HG03159 (cell line): ENCODE measurements at regions not wholly inside any gene's neighbourhood (a gene's known extent, or its start where the extent isn't known, plus 50 kb on each side); places are given as distances from the start of the nearest gene placed in this dataset.
"Not testable (repeated sequence)": the region's sequence is repeated elsewhere in the genome, so short reads cannot be mapped to it uniquely, and the experiment has no call there.

Experiments
- ATAC-seq: cut with Tn5 transposase; IDR thresholded peaks from one replicate; pipeline ENCODE4 v1.9.1; 2021; ENCODE audit warnings: mild to moderate bottlenecking, moderate library complexity; ENCODE audit not compliant: unreplicated experiment

GRCh38 chr6:4656106-4656505, 120.1 kb upstream of the CDYL start:
- ATAC-seq: no peak

- no peak for ATAC-seq
Measured at GRCh38 chr6:4655196-4656025, 120.8 kb upstream of the CDYL start.

- ATAC-seq: no peak
Measured at GRCh38 chr6:4653141-4653540, 123.1 kb upstream of the CDYL start.

- ATAC-seq: no peak
Measured at GRCh38 chr6:4651831-4652467, 124.3 kb upstream of the CDYL start.

GRCh38 chr6:4649728-4650127, 126.5 kb upstream of the CDYL start:
- ATAC-seq: no peak

GRCh38 chr6:4647414-4648365, 128.5 kb upstream of the CDYL start:
- ATAC-seq: no peak

- no peak for ATAC-seq
Measured at GRCh38 chr6:4645713-4646360, 130.4 kb upstream of the CDYL start.

GRCh38 chr6:4644996-4645395, 131.2 kb upstream of the CDYL start:
- no peak for ATAC-seq

GRCh38 chr6:4641461-4641860, 134.7 kb upstream of the CDYL start:
- no peak for ATAC-seq

- no peak for ATAC-seq
Measured at GRCh38 chr6:4640139-4640538, 136.1 kb upstream of the CDYL start.

GRCh38 chr6:4638641-4639040, 137.6 kb upstream of the CDYL start:
- ATAC-seq: no peak

GRCh38 chr6:4637691-4638433, 138.3 kb upstream of the CDYL start:
- peak; percentile 76 for ATAC-seq

GRCh38 chr6:4636881-4637224, 139.4 kb upstream of the CDYL start:
- ATAC-seq: no peak

- ATAC-seq: no peak
Measured at GRCh38 chr6:4636191-4636880, 139.9 kb upstream of the CDYL start.

GRCh38 chr6:4635666-4636065, 140.5 kb upstream of the CDYL start:
- ATAC-seq: no peak

- no peak for ATAC-seq
Measured at GRCh38 chr6:4632421-4632820, 143.8 kb upstream of the CDYL start.

GRCh38 chr6:4629789-4630188, 146.4 kb upstream of the CDYL start:
- ATAC-seq: not testable (repeated sequence)

- no peak for ATAC-seq
Measured at GRCh38 chr6:4625557-4625956, 150.6 kb upstream of the CDYL start.

- ATAC-seq: no peak
Measured at GRCh38 chr6:4624726-4625125, 151.5 kb upstream of the CDYL start.
